ENCODE measurements at regions not wholly inside any gene's neighbourhood (a gene's known extent, or its start where the extent isn't known, plus 50 kb on each side); places are given as distances from the start of the nearest gene placed in this dataset.
"Not testable (repeated sequence)": the region's sequence is repeated elsewhere in the genome, so short reads cannot be mapped to it uniquely, and the experiment has no call there.

GRCh38 chr1:146416642-146417041, 187.8 kb upstream of the NOTCH2NLA start:
- H3K36me3 ChIP-seq (ENCODE audit: control insufficient read depth, insufficient read depth, low read length); FAIRE-seq; H3K27me3 ChIP-seq (ENCODE audit: control insufficient read depth, insufficient read depth, low read length); DNase-seq (ENCODE audit: low read depth); H3K4me3 ChIP-seq (ENCODE audit: low read depth, low read length): not testable (repeated sequence)

DNA sequence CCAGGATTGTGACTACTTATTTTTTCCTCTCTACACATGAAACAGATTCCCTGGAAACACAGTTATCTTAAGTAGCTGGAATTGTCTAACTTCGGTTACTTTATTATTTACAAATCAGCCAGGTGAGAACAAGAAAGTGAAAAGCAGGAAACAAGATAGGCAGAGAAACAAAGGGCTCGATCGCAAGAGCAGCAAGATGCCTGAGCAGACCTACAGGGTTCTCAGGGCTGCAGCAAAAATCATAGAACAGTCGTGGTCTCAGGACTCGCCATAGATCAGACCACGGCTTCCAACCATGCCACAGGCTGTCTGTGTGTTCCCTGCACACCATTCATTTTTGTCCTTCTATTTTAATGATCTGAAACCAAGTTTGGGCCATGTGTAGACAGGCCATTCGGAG, 186.2 kb upstream of the NOTCH2NLA start:
- H3K36me3 ChIP-seq (ENCODE audit: control insufficient read depth, insufficient read depth, low read length); DNase-seq (ENCODE audit: low read depth); H3K27me3 ChIP-seq (ENCODE audit: control insufficient read depth, insufficient read depth, low read length); H3K4me3 ChIP-seq (ENCODE audit: low read depth, low read length); FAIRE-seq: not testable (repeated sequence)

DNA sequence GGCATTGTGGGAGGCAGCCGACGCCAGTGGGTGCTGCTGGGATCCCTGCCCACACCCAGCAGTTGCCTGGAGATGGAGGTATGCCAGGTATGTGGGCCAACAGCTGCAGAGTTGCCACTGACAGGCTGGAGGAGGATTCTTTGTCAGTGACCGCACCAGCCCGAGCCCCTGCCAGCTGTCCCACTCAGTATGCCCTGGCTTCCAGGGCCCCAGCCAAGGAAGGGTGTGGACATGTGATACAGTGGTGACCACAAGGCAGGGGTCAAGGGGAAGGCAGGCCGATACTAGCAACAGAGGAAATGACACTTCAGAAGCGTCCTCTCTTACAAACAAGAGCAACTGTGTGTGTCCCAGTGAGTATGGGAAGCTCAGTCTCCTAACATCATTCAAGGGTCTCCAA, 185.1 kb upstream of the NOTCH2NLA start:
- not testable (repeated sequence) for H3K27me3 ChIP-seq (ENCODE audit: control insufficient read depth, insufficient read depth, low read length); H3K36me3 ChIP-seq (ENCODE audit: control insufficient read depth, insufficient read depth, low read length); FAIRE-seq; H3K4me3 ChIP-seq (ENCODE audit: low read depth, low read length)
- peak; percentile 66 for DNase-seq (ENCODE audit: low read depth)

GRCh38 chr1:146411923-146412322, 183.1 kb upstream of the NOTCH2NLA start:
- not testable (repeated sequence) for H3K36me3 ChIP-seq (ENCODE audit: control insufficient read depth, insufficient read depth, low read length); FAIRE-seq; H3K4me3 ChIP-seq (ENCODE audit: low read depth, low read length); H3K27me3 ChIP-seq (ENCODE audit: control insufficient read depth, insufficient read depth, low read length); DNase-seq (ENCODE audit: low read depth)

- peak overlapping the region; percentile 18 for H3K4me3 ChIP-seq (ENCODE audit: low read depth, low read length)
- peak; percentile 93 for DNase-seq (ENCODE audit: low read depth)
- FAIRE-seq = not testable (repeated sequence)
These were observed 181.1 kb upstream of the NOTCH2NLA start for GRCh38 chr1:146409817-146410441.

GRCh38 chr1:146409116-146409801, 180.4 kb upstream of the NOTCH2NLA start:
- peak; percentile 54 for DNase-seq (ENCODE audit: low read depth)
- FAIRE-seq; H3K36me3 ChIP-seq (ENCODE audit: control insufficient read depth, insufficient read depth, low read length); H3K27me3 ChIP-seq (ENCODE audit: control insufficient read depth, insufficient read depth, low read length): not testable (repeated sequence)
- peak overlapping the region; percentile 18 for H3K4me3 ChIP-seq (ENCODE audit: low read depth, low read length)

More at GRCh38 chr1:146409817-146410441, 181.1 kb upstream of the NOTCH2NLA start:
- not testable (repeated sequence) for H3K36me3 ChIP-seq (ENCODE audit: control insufficient read depth, insufficient read depth, low read length); H3K27me3 ChIP-seq (ENCODE audit: control insufficient read depth, insufficient read depth, low read length)

- H3K27me3 ChIP-seq (ENCODE audit: control insufficient read depth, insufficient read depth, low read length); H3K36me3 ChIP-seq (ENCODE audit: control insufficient read depth, insufficient read depth, low read length); H3K4me3 ChIP-seq (ENCODE audit: low read depth, low read length); FAIRE-seq: not testable (repeated sequence)
- peak; percentile 12 for DNase-seq (ENCODE audit: low read depth)
- TF ChIP-seq CTCF (IDR thresholded peaks at IDR 0.05; ENCODE audit: insufficient read depth, low read length, severe bottlenecking) = peak; percentile 30
These were observed 172.5 kb upstream of the NOTCH2NLA start for GRCh38 chr1:146401281-146401825.

DNA sequence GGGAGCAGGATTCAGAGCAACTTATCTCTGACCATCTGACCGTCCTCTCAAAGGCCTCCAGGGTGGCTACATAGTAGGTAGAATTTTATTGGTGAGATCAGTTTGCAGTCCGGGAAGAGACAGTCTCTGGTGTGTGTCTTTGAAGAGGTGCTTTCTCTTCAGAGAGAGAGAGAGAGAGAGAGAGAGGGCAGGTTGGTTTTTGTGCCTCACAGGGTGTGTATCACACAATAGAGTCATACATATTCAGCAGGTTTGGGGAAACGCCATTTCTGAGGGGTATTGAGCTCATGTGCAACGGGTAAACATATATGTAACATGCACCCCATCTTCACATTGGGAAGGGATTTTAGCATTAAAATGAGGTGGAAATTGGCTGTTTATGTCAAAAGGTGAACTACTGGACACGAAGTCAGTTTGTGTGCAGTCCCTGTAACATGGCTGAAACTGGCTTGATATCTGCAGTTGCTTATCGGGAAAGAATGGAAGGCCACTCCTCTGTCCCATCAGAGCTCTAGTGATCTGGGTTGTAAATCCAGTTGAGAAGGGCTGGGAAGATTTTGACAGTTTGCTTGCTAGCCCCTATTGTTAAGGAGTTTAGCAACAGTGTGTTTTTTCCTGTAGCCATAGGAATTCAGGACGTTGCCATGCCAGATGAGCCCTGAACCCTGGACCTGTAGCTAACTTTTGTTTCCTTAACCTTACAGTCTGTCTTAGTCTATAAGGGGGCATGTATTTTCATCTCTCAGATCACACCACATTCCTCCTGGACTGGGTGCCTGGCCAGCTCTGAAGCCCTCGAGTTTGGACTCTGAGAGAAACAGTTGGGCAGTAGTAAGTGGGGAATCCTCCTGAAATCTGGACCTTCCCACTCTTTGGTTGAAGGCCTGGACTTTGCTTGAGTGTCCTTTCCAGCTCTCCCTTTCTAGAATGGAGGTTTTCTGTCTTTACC, 171.6 kb upstream of the NOTCH2NLA start:
- not testable (repeated sequence) for FAIRE-seq; H3K27me3 ChIP-seq (ENCODE audit: control insufficient read depth, insufficient read depth, low read length); H3K36me3 ChIP-seq (ENCODE audit: control insufficient read depth, insufficient read depth, low read length); H3K4me3 ChIP-seq (ENCODE audit: low read depth, low read length); DNase-seq (ENCODE audit: low read depth)

DNA sequence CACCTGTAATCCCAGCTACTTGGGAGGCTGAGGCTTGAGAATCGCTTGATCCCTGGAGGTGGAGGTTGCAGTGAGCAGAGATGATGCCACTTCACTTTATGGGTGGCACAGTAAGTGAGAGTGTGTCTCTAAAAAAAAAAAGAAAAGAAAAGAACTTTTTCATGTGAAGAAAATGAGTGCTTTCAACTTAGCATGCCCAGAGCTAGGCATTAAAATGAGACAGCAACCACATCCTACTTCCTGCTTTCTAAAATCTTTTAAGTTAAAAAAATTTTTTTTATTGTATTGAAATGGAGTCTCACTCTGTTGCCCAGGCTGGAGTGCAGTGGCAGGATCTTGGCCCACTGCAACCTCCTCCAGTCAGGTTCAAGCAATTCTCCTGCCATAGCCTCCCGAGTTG, 170.4 kb upstream of the NOTCH2NLA start:
- not testable (repeated sequence) for H3K36me3 ChIP-seq (ENCODE audit: control insufficient read depth, insufficient read depth, low read length); DNase-seq (ENCODE audit: low read depth); H3K27me3 ChIP-seq (ENCODE audit: control insufficient read depth, insufficient read depth, low read length); H3K4me3 ChIP-seq (ENCODE audit: low read depth, low read length); FAIRE-seq

DNA sequence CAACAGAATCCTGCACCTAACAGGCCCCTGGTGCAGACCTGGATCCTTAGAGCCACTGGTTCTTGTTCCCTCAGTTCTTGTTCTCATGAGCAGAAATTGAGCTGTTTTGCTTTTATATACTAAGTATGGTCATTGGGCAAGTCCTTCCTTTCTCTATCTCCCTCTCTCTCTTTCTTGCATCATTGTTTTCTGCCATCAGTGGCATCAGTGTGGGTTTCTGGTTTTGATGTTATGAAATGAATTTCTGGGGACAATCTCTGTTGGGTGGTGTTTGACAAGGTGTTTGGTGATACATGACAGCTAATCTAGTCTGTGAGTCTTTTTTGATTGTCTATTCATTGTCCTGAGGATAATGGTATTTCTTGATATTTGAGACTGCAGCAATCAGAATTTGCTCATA, 168.0 kb upstream of the NOTCH2NLA start:
- not testable (repeated sequence) for DNase-seq (ENCODE audit: low read depth); H3K27me3 ChIP-seq (ENCODE audit: control insufficient read depth, insufficient read depth, low read length); H3K36me3 ChIP-seq (ENCODE audit: control insufficient read depth, insufficient read depth, low read length); H3K4me3 ChIP-seq (ENCODE audit: low read depth, low read length); FAIRE-seq

DNA sequence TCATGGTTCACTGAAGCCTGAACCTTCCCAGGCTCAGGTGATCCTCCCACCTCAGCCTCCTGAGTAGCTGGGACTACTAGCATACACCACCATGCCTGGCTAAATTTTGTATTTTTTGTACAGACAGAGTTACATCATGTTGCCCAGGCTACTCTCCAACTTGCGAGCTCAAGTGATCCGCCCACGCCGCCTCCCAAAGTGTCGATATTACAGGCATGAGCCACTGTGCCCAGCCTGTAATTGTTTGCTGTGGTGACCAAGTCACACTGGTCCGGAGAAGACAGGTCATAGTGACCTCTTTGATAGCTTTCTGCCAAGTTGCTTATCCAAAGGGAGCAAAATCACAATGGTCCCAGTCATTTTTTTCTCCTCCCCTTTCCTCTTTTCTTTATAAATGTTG, 167.4 kb upstream of the NOTCH2NLA start:
- FAIRE-seq; H3K36me3 ChIP-seq (ENCODE audit: control insufficient read depth, insufficient read depth, low read length); DNase-seq (ENCODE audit: low read depth); H3K4me3 ChIP-seq (ENCODE audit: low read depth, low read length); H3K27me3 ChIP-seq (ENCODE audit: control insufficient read depth, insufficient read depth, low read length): not testable (repeated sequence)

DNA sequence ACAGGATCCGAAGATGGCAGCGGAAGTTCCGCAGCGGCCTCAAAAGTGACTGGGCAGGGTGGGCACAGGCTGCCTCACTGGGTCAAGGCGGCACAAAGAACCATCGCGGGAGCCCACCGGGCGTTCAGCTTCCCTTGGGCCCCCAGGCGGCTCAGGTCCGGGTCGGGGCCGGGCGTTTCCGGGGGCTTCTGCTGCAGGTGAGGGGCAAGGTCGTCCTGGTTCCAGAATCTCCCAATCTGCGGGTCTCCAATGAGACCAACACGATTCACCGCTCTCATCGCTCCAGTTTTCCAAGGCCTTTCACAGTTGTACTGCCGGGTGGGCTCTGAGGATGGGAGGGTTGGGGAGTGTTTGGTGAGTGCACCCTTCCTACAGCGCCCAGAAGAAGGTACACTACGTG, 165.0 kb upstream of the NOTCH2NLA start:
- H3K36me3 ChIP-seq (ENCODE audit: control insufficient read depth, insufficient read depth, low read length); FAIRE-seq; H3K27me3 ChIP-seq (ENCODE audit: control insufficient read depth, insufficient read depth, low read length); DNase-seq (ENCODE audit: low read depth); H3K4me3 ChIP-seq (ENCODE audit: low read depth, low read length): not testable (repeated sequence)

GRCh38 chr1:146393154-146393553, 164.3 kb upstream of the NOTCH2NLA start:
- not testable (repeated sequence) for FAIRE-seq; DNase-seq (ENCODE audit: low read depth); H3K36me3 ChIP-seq (ENCODE audit: control insufficient read depth, insufficient read depth, low read length); H3K27me3 ChIP-seq (ENCODE audit: control insufficient read depth, insufficient read depth, low read length); H3K4me3 ChIP-seq (ENCODE audit: low read depth, low read length)

Data from bronchial epithelial cell (primary cell).